Endothelial cell (in vitro differentiated cells): ENCODE measurements at regions not wholly inside any gene's neighbourhood (a gene's known extent, or its start where the extent isn't known, plus 50 kb on each side); places are given as distances from the start of the nearest gene placed in this dataset.

Source experiments
- DNase-seq: peaks from one replicate; pipeline ENCODE4 v3.0.0; 2021; ENCODE audit warnings: low spot score
- H3K27ac Mint-ChIP-seq: one replicate; pipeline ENCODE4 v1.8.0; 2021; ENCODE audit warnings: mixed read lengths, inconsistent platforms; ENCODE audit not compliant: unreplicated experiment
- H3K27me3 Mint-ChIP-seq: one replicate; pipeline ENCODE4 v1.8.0; 2021; ENCODE audit warnings: mild to moderate bottlenecking, moderate library complexity, mixed read lengths, inconsistent platforms; ENCODE audit not compliant: unreplicated experiment
- H3K36me3 Mint-ChIP-seq: one replicate; pipeline ENCODE4 v1.8.0; 2021; ENCODE audit warnings: mild to moderate bottlenecking, low read depth, mixed read lengths, inconsistent platforms; ENCODE audit not compliant: unreplicated experiment
- H3K4me1 Mint-ChIP-seq: one replicate; pipeline ENCODE4 v1.8.0; 2021; ENCODE audit warnings: mild to moderate bottlenecking, mixed read lengths, inconsistent platforms; ENCODE audit not compliant: unreplicated experiment
- H3K4me3 Mint-ChIP-seq: one replicate; pipeline ENCODE4 v1.8.0; 2021; ENCODE audit warnings: mild to moderate bottlenecking, mixed read lengths, inconsistent platforms; ENCODE audit not compliant: unreplicated experiment
- H3K9me3 Mint-ChIP-seq: one replicate; pipeline ENCODE4 v1.8.0; 2021; ENCODE audit warnings: mixed read lengths, inconsistent platforms; ENCODE audit not compliant: unreplicated experiment
- TF ChIP-seq, protein P1 (sequence below): fragments of 200-600 bp; sonication (generic); IDR thresholded peaks from one replicate; pipeline ENCODE4 v1.5.0; 2021; ENCODE audit warnings: antibody characterized with exemption; ENCODE audit not compliant: unreplicated experiment

DNA sequence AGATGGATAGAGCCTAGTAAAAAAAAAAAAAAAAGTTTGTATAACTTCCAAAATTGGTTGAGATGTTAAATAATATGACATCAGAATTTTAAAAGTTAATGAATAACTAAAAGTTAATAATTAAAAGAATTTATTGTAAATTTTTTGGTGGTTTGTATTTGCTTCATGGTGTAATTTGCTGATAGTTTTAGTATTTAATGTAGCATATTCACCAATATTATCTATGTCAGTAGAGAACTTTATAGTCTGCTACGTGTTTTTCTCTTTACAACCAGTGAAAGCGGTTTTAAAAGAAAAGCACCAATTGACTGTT, 51.8 kb upstream of the STEAP4 start:
- no peaks in the 10 kb centered on the region for H3K27me3 Mint-ChIP-seq
- H3K9me3 Mint-ChIP-seq = no peaks in the 10 kb centered on the region
- TF ChIP-seq, protein P1, sequence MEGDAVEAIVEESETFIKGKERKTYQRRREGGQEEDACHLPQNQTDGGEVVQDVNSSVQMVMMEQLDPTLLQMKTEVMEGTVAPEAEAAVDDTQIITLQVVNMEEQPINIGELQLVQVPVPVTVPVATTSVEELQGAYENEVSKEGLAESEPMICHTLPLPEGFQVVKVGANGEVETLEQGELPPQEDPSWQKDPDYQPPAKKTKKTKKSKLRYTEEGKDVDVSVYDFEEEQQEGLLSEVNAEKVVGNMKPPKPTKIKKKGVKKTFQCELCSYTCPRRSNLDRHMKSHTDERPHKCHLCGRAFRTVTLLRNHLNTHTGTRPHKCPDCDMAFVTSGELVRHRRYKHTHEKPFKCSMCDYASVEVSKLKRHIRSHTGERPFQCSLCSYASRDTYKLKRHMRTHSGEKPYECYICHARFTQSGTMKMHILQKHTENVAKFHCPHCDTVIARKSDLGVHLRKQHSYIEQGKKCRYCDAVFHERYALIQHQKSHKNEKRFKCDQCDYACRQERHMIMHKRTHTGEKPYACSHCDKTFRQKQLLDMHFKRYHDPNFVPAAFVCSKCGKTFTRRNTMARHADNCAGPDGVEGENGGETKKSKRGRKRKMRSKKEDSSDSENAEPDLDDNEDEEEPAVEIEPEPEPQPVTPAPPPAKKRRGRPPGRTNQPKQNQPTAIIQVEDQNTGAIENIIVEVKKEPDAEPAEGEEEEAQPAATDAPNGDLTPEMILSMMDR = no peak
- H3K4me3 Mint-ChIP-seq = no peak overlapping the region
- no peaks in the 10 kb centered on the region for H3K4me1 Mint-ChIP-seq
- no peaks in the 10 kb centered on the region for H3K36me3 Mint-ChIP-seq
- H3K27ac Mint-ChIP-seq = no peak overlapping the region
- DNase-seq = no peak

DNA sequence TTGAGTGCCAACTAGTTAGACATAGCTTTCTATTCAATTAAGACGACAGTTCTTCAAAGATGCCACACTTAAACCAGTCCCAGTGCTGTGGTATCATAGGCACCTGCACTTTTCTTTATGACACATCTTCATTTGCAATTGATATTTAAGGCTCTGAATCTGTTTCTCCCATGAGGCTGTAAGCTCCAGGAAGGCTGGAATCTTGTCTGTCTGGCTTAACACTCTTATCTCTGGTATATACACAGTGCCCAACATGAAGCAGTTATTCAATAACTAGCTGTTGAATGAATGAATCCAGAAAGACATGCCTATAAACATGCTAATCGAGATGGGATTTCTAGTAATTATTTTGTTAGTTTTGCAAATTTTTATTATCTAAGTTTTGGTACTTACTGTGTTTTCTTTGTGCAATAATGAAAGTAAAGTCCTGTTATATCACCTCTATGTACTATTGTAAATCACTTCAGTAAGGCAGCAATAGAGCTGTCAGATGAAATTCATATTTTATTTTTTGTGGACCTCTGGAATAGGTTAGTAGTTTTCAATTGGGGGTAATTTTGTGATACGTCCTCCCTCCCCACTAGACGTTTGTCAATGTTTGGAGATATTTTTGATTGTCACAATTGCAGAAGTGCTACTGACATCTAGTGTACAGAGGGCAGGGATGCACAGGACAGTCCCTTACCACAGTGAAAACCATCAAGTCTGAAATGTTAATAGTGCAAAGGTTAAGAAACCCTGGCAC, 51.3 kb upstream of the STEAP4 start:
- no peak overlapping the region for H3K27ac Mint-ChIP-seq

DNA sequence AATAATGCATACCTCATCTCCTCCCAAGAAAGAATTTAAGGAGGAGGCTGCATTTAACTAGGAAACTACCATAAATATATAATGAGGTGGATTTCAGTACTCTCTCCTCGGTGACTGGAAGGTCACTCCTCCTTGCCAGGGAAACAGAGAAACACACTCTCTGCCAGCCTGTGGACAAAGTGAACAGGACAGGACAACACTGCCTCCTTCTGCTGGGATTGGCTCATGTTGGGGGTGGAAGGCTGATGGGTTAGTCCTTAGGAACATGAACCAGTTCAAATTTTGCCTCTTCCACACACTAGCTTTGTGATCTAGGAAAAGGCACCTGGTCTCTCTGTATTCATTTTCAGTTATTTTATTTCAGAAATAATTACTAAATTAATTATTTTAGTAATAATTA, 50.6 kb upstream of the STEAP4 start:
- no peak overlapping the region for H3K27ac Mint-ChIP-seq
- H3K36me3 Mint-ChIP-seq = no peaks in the 10 kb centered on the region
- H3K27me3 Mint-ChIP-seq = peaks cover 2% of the 10 kb centered on the region
- DNase-seq = peak; percentile 35
- H3K4me3 Mint-ChIP-seq = no peak overlapping the region
- no peaks in the 10 kb centered on the region for H3K9me3 Mint-ChIP-seq
- TF ChIP-seq, protein P1 = no peak
- no peaks in the 10 kb centered on the region for H3K4me1 Mint-ChIP-seq

More for the DNA sequence above, 51.3 kb upstream of the STEAP4 start:
- Mint-ChIP-seq H3K4me3 (no peak overlapping the region), H3K9me3 (no peaks in the 10 kb centered on the region), H3K36me3 (no peaks in the 10 kb centered on the region), H3K4me1 (no peaks in the 10 kb centered on the region), H3K27me3 (peaks cover 1% of the 10 kb centered on the region)
- TF ChIP-seq, protein P1 = no peak
- DNase-seq = no peak
